ENCODE measurements at regions not wholly inside any gene's neighbourhood (a gene's known extent, or its start where the extent isn't known, plus 50 kb on each side); places are given as distances from the start of the nearest gene placed in this dataset.
"Not testable (repeated sequence)": the region's sequence is repeated elsewhere in the genome, so short reads cannot be mapped to it uniquely, and the experiment has no call there.

DNA sequence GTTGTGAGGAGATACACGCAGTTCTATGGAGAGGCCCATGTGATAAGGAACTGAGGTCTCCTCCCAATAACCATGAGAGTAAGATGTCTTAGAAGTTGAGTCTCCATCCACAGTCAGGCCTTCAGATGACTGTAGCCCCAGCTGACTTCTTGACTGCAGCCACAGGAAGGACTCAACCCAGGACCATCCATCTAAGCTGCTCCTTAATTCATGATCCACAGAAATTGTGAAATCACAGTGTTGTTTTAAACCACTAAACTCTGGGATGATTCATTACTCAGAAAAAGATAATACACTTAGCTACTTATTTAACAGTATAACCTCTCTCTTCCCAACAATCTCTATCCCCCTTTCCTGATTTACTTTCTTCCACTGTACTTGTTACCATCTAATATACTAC is 173.3 kb downstream of the ALDH1A2 start:
- Histone ChIP-seq H3K4me1 (no peaks in the 10 kb centered on the region), H3K9me3 (no peaks in the 10 kb centered on the region), H3K4me3 (no peak overlapping the region), H3K27me3 (no peaks in the 10 kb centered on the region), H3K27ac (no peak overlapping the region), H3K36me3 (replicated peaks in 1 of 2; ENCODE audit: insufficient read depth in 1 of 2, low read depth in 2 of 2) (no peaks in the 10 kb centered on the region)
- TF ChIP-seq POLR2A (IDR thresholded peaks at IDR 0.05): no peak
- TF ChIP-seq, protein P1, sequence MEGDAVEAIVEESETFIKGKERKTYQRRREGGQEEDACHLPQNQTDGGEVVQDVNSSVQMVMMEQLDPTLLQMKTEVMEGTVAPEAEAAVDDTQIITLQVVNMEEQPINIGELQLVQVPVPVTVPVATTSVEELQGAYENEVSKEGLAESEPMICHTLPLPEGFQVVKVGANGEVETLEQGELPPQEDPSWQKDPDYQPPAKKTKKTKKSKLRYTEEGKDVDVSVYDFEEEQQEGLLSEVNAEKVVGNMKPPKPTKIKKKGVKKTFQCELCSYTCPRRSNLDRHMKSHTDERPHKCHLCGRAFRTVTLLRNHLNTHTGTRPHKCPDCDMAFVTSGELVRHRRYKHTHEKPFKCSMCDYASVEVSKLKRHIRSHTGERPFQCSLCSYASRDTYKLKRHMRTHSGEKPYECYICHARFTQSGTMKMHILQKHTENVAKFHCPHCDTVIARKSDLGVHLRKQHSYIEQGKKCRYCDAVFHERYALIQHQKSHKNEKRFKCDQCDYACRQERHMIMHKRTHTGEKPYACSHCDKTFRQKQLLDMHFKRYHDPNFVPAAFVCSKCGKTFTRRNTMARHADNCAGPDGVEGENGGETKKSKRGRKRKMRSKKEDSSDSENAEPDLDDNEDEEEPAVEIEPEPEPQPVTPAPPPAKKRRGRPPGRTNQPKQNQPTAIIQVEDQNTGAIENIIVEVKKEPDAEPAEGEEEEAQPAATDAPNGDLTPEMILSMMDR (IDR thresholded peaks at IDR 0.05): no peak
- ATAC-seq (no peak), DNase-seq (no peak)
- 79 to 80% methylated on average over 1 of the region's 1 CpG for WGBS, 2 donors
- intact Hi-C loops (cut with DNase I): no loop called here

DNA sequence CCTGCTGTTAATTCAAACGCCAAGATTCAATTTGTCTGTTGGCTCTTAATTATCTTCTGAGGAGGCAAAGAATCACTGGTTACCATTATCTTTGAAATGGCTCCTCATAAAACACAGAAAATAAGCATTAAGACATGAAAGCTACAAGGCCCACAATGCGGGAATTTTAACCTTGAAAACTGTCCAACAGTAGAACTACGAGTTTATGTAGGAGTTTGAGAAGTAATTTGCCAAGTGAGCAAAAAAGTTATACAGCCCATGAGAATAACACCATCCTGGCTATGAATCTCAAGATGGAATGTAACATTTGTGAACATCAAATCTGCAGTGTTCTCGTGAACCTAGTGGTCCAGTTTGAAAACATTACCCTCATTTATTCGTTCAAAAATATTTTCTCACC is 172.5 kb downstream of the ALDH1A2 start:
- DNase-seq: no peak
- no peak for TF ChIP-seq POLR2A (IDR thresholded peaks at IDR 0.05)
- TF ChIP-seq, protein P1 (IDR thresholded peaks at IDR 0.05): no peak
- Histone ChIP-seq H3K27ac (no peak overlapping the region), H3K9me3 (no peaks in the 10 kb centered on the region), H3K4me1 (no peaks in the 10 kb centered on the region), H3K4me3 (no peak overlapping the region), H3K36me3 (replicated peaks in 1 of 2; ENCODE audit: insufficient read depth in 1 of 2, low read depth in 2 of 2) (no peaks in the 10 kb centered on the region), H3K27me3 (no peaks in the 10 kb centered on the region)
- ATAC-seq: no peak
- 52% methylated on average over 5 of the region's 5 CpGs for whole genome bisulfite sequencing, 2 donors
- intact Hi-C loops (cut with DNase I): no loop called here

DNA sequence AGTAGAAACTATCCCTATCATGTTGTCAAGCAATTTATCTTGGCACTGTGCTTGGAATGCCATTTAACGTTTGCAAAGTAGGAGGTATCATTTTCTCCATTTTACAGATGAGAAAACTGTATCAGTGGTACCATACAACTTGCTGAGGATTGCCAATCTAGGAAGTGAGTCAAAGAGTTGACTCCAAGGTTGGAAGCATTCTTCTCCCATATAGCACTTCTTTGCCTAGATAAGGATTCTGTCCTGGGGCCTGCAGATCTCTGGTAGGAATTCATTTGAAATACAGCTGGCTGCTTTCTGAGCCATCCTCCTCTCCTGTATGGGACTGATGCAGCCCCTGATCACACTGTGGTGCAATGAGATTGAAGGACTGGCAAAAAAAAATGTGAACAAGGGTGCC is 170.2 kb downstream of the ALDH1A2 start:
- no peak overlapping the region for H3K4me3 ChIP-seq
- H3K27ac ChIP-seq: no peak overlapping the region
- no peak for TF ChIP-seq POLR2A (IDR thresholded peaks at IDR 0.05)
- TF ChIP-seq, protein P1 (IDR thresholded peaks at IDR 0.05): no peak
- H3K27me3 ChIP-seq: no peaks in the 10 kb centered on the region
- no peak for DNase-seq
- H3K9me3 ChIP-seq: no peaks in the 10 kb centered on the region
- 28 to 42% methylated on average over 1 of the region's 1 CpG for WGBS, 2 donors
- ATAC-seq: no peak
- no peaks in the 10 kb centered on the region for H3K4me1 ChIP-seq
- intact Hi-C loops (cut with DNase I): no loop called here
- H3K36me3 ChIP-seq (replicated peaks in 1 of 2; ENCODE audit: insufficient read depth in 1 of 2, low read depth in 2 of 2): no peaks in the 10 kb centered on the region

DNA sequence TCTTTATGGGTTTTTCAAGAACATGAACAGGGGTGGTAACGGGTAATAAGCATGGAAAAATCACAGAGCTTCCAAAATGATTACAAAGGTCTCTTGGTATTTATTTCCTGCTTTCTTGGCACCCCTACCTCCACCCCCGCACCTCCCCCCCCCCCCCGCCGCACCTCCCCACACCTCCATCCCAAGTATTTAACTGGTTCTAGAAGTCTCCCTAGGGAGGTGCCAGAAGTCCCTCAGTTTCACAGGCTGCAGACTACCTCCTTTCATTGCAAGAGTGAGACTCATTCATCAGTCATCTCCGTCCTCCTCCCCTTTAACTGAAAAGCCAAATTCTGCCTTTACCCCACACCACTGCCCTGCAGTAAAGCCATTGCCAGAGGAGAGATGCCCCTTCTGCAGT is 169.4 kb downstream of the ALDH1A2 start:
- Histone ChIP-seq H3K4me1 (no peaks in the 10 kb centered on the region), H3K27ac (no peak overlapping the region), H3K27me3 (no peaks in the 10 kb centered on the region), H3K4me3 (no peak overlapping the region), H3K9me3 (no peaks in the 10 kb centered on the region), H3K36me3 (replicated peaks in 1 of 2; ENCODE audit: insufficient read depth in 1 of 2, low read depth in 2 of 2) (no peaks in the 10 kb centered on the region)
- DNase-seq (no peak), ATAC-seq (no peak)
- no peak for TF ChIP-seq POLR2A (IDR thresholded peaks at IDR 0.05)
- intact Hi-C loops (cut with DNase I): no loop called here
- WGBS, 2 donors: 63 to 79% methylated on average over 5 of the region's 5 CpGs

DNA sequence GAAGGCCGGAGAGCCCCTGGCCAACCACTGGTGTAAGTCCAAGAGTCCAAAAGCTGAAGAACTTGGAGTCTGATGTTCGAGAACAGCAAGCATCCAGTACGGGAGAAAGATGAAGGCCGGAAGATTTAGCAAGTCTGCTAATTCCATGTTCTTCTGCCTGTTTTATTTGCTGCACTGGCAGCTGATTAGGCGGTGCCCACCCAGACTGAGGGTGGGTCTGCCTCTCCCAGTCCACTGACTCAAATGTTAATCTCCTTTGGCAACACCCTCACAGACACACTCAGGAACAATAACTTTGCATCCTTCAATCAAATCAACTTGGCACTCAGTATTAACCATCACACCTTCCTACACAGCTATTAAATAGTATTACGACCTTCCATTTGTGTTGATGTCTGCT is 168.6 kb downstream of the ALDH1A2 start:
- H3K27ac ChIP-seq; H3K27me3 ChIP-seq; intact Hi-C loops (cut with DNase I); H3K36me3 ChIP-seq (replicated peaks in 1 of 2; ENCODE audit: insufficient read depth in 1 of 2, low read depth in 2 of 2); ATAC-seq; H3K4me1 ChIP-seq; DNase-seq; H3K4me3 ChIP-seq; H3K9me3 ChIP-seq: not testable (repeated sequence)
- 87 to 90% methylated on average over 6 of the region's 6 CpGs for WGBS, 2 donors

DNA sequence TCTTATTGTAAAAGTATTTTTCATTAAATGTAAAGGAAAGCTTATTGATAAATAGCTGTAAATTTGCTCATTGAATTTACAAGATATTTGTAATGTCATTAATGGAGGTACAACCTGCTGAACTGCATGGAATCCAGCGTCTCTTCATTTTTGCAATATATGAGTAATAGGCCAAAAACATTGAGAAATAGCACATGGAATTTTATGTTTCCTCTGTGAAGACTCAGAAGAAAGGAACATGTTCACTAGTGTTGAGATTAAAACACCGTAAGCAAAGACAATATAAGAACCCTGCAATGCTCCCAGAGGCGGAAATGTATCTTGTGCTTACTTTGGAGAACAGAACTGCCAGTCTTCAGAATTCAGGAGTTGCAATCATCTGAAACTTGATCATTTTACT is 167.6 kb downstream of the ALDH1A2 start:
- WGBS, 2 donors: 93 to 97% methylated on average over 3 of the region's 3 CpGs
- DNase-seq: no peak
- no peak for ATAC-seq

More for the DNA sequence above, 167.6 kb downstream of the ALDH1A2 start:
- Histone ChIP-seq H3K36me3 (replicated peaks in 1 of 2; ENCODE audit: insufficient read depth in 1 of 2, low read depth in 2 of 2) (no peaks in the 10 kb centered on the region), H3K4me1 (no peaks in the 10 kb centered on the region), H3K9me3 (no peaks in the 10 kb centered on the region), H3K27ac (no peak overlapping the region), H3K27me3 (no peaks in the 10 kb centered on the region), H3K4me3 (no peak overlapping the region)
- TF ChIP-seq, protein P1 (IDR thresholded peaks at IDR 0.05): no peak
- no peak for TF ChIP-seq POLR2A (IDR thresholded peaks at IDR 0.05)
- intact Hi-C loops (cut with DNase I): no loop called here
